GOT3 (cell line): ENCODE measurements at regions not wholly inside any gene's neighbourhood (a gene's known extent, or its start where the extent isn't known, plus 50 kb on each side); places are given as distances from the start of the nearest gene placed in this dataset.

Experiments
- DNase-seq: peaks from one replicate; lab custom pipeline; 2025; ENCODE audit warnings: mixed read lengths; lab: John Stamatoyannopoulos, UW

- DNase-seq: no peak
Observed at GRCh38 chr12:59929110-59929509, 333.3 kb downstream of the SLC16A7 start.

- DNase-seq: no peak
Observed at GRCh38 chr12:59934486-59934885, 338.7 kb downstream of the SLC16A7 start.

- DNase-seq: no peak
Observed at GRCh38 chr12:59936534-59936933, 340.7 kb downstream of the SLC16A7 start.

GRCh38 chr12:59937148-59937547, 341.3 kb downstream of the SLC16A7 start:
- DNase-seq: no peak

GRCh38 chr12:59938190-59938962, 342.5 kb downstream of the SLC16A7 start:
- no peak for DNase-seq

GRCh38 chr12:59940631-59941342, 345.0 kb downstream of the SLC16A7 start:
- DNase-seq: no peak

GRCh38 chr12:59941461-59941860, 345.6 kb downstream of the SLC16A7 start:
- DNase-seq: no peak

- no peak for DNase-seq
Observed at GRCh38 chr12:59944177-59944576, 348.3 kb downstream of the SLC16A7 start.

- DNase-seq: no peak
Observed at GRCh38 chr12:59946635-59947034, 350.8 kb downstream of the SLC16A7 start.

- DNase-seq: no peak
Observed at GRCh38 chr12:59963546-59963945, 367.7 kb downstream of the SLC16A7 start.

- DNase-seq: no peak
Observed at GRCh38 chr12:59972905-59973304, 377.1 kb downstream of the SLC16A7 start.

GRCh38 chr12:59973515-59973914, 377.7 kb downstream of the SLC16A7 start:
- no peak for DNase-seq

GRCh38 chr12:59977779-59978178, 381.9 kb downstream of the SLC16A7 start:
- no peak for DNase-seq

GRCh38 chr12:59980476-59980875, 384.6 kb downstream of the SLC16A7 start:
- DNase-seq: no peak

GRCh38 chr12:59999291-59999690, 403.5 kb downstream of the SLC16A7 start:
- no peak for DNase-seq

- DNase-seq: no peak
Observed at GRCh38 chr12:60010486-60010885, 414.7 kb downstream of the SLC16A7 start.

- no peak for DNase-seq
Observed at GRCh38 chr12:60012659-60013058, 416.8 kb downstream of the SLC16A7 start.

- DNase-seq: no peak
Observed at GRCh38 chr12:60014436-60014835, 418.6 kb downstream of the SLC16A7 start.

- no peak for DNase-seq
Observed at GRCh38 chr12:60020068-60020467, 424.2 kb downstream of the SLC16A7 start.

GRCh38 chr12:60021235-60021634, 425.4 kb downstream of the SLC16A7 start:
- DNase-seq: no peak

- no peak for DNase-seq
Observed at GRCh38 chr12:60027266-60027665, 431.4 kb downstream of the SLC16A7 start.

GRCh38 chr12:60034147-60034546, 438.3 kb downstream of the SLC16A7 start:
- no peak for DNase-seq

- no peak for DNase-seq
Observed at GRCh38 chr12:60035835-60036234, 440.0 kb downstream of the SLC16A7 start.
